ENCODE measurements at regions not wholly inside any gene's neighbourhood (a gene's known extent, or its start where the extent isn't known, plus 50 kb on each side); places are given as distances from the start of the nearest gene placed in this dataset.

DNA sequence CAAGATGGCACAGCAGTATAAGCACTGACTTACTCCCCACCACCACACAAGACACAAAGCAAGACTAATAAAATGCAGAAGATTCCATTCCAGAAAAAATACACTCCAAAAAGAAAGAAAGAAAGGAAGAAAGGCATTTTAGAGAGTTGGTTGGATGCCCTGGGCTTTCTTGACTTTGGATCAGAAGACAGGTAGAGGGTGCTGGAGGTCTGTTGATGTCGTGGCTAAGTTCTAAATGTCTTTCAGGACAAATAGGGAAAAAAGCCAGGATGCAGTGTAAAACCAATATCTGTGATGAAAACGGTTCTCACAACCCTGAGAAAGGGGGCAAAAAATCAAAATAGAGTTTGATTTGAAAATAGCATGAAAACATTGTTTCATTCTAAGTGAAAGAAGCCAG, 555.2 kb upstream of the PRKX start:
- H3K4me3 ChIP-seq (ENCODE audit: low read length in 2 of 2) = no peak overlapping the region
- no peaks in the 10 kb centered on the region for H3K4me1 ChIP-seq (ENCODE audit: control insufficient read depth, insufficient read depth, low read length)
- H3K9ac ChIP-seq (ENCODE audit: low read length in 2 of 2) = no peak overlapping the region
- peaks cover 0 to 4% of the 10 kb centered on the region in 2 donors for H3K9me3 ChIP-seq (ENCODE audit: control insufficient read depth in 2 of 2, low read length in 2 of 2)
- no peaks in the 10 kb centered on the region for H3K36me3 ChIP-seq (ENCODE audit: control insufficient read depth in 2 of 2, insufficient read depth in 2 of 2, low read length in 2 of 2)
- H3K27me3 ChIP-seq (ENCODE audit: control insufficient read depth in 1 of 2, insufficient read depth in 2 of 2, low read length in 2 of 2) = no peaks in the 10 kb centered on the region
- no peak overlapping the region for H3K27ac ChIP-seq (ENCODE audit: low read length)

DNA sequence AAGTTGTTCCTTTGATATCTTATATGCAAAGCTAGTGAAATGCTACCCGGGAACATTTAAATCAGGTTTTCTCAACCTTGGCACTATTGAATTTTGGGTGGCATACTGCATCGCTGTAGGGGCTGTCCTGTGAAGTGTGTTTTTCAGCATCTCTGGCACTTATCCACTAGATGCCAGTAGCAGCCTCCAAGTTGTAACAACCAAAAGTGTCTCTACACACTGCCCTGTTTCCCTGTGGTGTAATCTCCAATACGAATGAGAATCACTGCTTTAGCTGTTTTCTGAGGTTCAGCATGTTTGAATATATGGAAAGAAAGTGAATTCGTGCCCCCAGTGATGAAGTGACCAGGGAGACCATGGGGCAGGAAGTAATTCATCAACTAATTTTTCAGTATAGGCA, 551.6 kb upstream of the PRKX start:
- Histone ChIP-seq H3K27ac (ENCODE audit: low read length) (no peak overlapping the region), H3K9ac (ENCODE audit: low read length in 2 of 2) (no peak overlapping the region), H3K36me3 (ENCODE audit: control insufficient read depth in 2 of 2, insufficient read depth in 2 of 2, low read length in 2 of 2) (no peaks in the 10 kb centered on the region), H3K4me1 (ENCODE audit: control insufficient read depth, insufficient read depth, low read length) (no peaks in the 10 kb centered on the region), H3K27me3 (ENCODE audit: control insufficient read depth in 1 of 2, insufficient read depth in 2 of 2, low read length in 2 of 2) (no peaks in the 10 kb centered on the region), H3K4me3 (ENCODE audit: low read length in 2 of 2) (no peak overlapping the region), H3K9me3 (ENCODE audit: control insufficient read depth in 2 of 2, low read length in 2 of 2) (peaks cover 0 to 4% of the 10 kb centered on the region in 2 donors)

DNA sequence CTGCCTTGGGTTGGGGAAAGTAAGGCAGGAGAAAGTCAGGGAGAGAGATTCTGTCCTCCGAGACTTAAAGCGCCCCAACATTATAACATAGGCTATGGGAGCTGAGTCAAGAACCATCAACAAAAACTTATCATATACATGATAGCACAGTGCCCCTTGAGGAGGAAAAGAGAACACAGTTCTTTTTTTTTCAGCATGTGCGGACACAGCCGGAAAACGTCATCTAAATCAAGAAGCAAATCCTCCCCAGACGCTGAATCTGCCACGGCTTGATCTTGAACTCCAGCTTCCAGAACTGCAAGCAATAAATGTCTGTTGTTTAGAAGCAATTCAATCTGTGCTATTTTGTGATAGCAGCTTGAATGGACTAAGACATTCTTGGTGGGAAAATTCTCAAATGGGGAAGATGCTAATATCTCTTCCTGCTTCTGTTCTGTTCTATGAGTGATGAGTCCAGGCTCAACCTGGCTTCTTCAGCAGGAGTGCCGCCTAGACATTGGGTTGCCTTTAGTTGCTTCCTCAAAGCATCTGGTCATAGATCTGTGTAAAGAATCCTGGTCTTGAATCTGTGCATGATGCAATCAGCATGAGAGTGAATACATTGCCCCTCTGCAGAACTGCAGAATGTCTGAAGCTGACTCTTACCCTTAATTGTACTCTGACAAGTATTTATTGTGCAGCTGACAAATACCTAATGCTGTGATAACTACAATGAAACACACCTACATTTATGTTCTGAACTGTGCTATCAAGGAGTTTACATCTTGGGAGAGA, 549.8 kb upstream of the PRKX start:
- no peak overlapping the region for H3K27ac ChIP-seq (ENCODE audit: low read length)
- no peaks in the 10 kb centered on the region for H3K36me3 ChIP-seq (ENCODE audit: control insufficient read depth in 2 of 2, insufficient read depth in 2 of 2, low read length in 2 of 2)
- H3K4me1 ChIP-seq (ENCODE audit: control insufficient read depth, insufficient read depth, low read length) = no peaks in the 10 kb centered on the region
- no peaks in the 10 kb centered on the region for H3K27me3 ChIP-seq (ENCODE audit: control insufficient read depth in 1 of 2, insufficient read depth in 2 of 2, low read length in 2 of 2)
- H3K4me3 ChIP-seq (ENCODE audit: low read length in 2 of 2) = no peak overlapping the region
- H3K9ac ChIP-seq (ENCODE audit: low read length in 2 of 2) = no peak overlapping the region
- H3K9me3 ChIP-seq (ENCODE audit: control insufficient read depth in 2 of 2, low read length in 2 of 2) = no peaks in the 10 kb centered on the region

DNA sequence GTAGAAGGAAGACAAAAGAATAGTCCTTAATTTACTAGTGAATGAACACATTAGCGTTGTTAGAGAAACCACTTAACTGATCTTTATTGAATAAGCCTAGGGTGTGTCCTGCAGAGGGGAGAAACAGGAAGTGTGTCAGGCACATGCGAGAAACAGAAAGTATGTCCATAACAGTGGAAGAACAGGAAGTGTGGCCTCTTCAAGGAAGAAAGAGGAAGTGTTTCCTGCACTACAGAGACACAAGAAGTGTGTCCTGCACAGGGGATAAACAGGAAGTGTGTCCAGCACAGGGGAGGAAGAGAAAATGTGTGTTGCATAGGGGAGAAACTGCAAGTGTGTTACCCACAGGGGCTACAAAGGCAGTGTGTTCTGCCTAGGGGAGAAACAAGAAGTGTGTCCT, 539.6 kb upstream of the PRKX start:
- Histone ChIP-seq H3K27ac (ENCODE audit: low read length) (no peak overlapping the region), H3K9ac (ENCODE audit: low read length in 2 of 2) (no peak overlapping the region), H3K27me3 (ENCODE audit: control insufficient read depth in 1 of 2, insufficient read depth in 2 of 2, low read length in 2 of 2) (no peaks in the 10 kb centered on the region), H3K4me3 (ENCODE audit: low read length in 2 of 2) (no peak overlapping the region), H3K36me3 (ENCODE audit: control insufficient read depth in 2 of 2, insufficient read depth in 2 of 2, low read length in 2 of 2) (no peaks in the 10 kb centered on the region), H3K4me1 (ENCODE audit: control insufficient read depth, insufficient read depth, low read length) (no peaks in the 10 kb centered on the region), H3K9me3 (ENCODE audit: control insufficient read depth in 2 of 2, low read length in 2 of 2) (no peaks in the 10 kb centered on the region)

DNA sequence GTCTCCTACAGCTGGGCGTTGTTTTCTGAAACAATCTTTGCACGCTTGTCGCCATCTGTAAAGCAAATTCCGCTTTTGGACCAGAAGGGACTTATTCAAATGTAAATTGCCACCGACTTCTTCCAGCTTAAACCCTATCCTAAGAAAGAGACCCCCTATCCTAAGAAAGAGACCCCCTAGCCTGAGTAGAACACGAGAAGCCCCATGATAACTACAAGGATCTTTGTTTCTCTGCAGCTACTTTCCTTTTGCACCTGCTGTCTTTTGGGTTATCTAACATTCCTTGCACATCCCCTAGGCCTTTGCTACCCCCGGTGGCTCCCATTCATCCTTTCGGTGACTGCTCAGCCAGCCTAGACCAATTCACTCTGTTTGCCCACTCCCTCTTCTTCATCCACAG, 536.0 kb upstream of the PRKX start:
- H3K4me3 ChIP-seq (ENCODE audit: low read length in 2 of 2) = no peak overlapping the region
- no peaks in the 10 kb centered on the region for H3K4me1 ChIP-seq (ENCODE audit: control insufficient read depth, insufficient read depth, low read length)
- no peaks in the 10 kb centered on the region for H3K9me3 ChIP-seq (ENCODE audit: control insufficient read depth in 2 of 2, low read length in 2 of 2)
- H3K27me3 ChIP-seq (ENCODE audit: control insufficient read depth in 1 of 2, insufficient read depth in 2 of 2, low read length in 2 of 2) = no peaks in the 10 kb centered on the region
- H3K36me3 ChIP-seq (ENCODE audit: control insufficient read depth in 2 of 2, insufficient read depth in 2 of 2, low read length in 2 of 2) = no peaks in the 10 kb centered on the region
- H3K27ac ChIP-seq (ENCODE audit: low read length) = no peak overlapping the region
- H3K9ac ChIP-seq (ENCODE audit: low read length in 2 of 2) = no peak overlapping the region

DNA sequence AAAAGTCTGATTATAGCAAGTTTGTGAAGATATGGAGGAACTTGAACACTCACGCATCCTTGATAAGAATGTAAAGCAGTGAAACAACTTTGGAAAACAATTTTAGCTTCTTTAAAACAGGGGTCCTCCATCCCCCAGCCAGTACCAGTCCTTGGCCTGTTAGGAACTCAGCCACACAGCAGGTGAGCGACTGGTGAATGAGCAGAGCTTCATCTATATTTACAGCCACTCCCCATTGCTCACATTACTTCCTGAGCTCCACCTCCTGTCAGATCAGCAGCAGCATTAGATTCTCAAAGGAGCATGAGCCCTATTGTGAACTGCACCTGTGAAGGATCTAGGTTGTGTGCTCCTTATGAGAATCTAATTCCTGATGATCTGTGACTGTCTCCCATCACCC, 530.3 kb upstream of the PRKX start:
- no peaks in the 10 kb centered on the region for H3K36me3 ChIP-seq (ENCODE audit: control insufficient read depth in 2 of 2, insufficient read depth in 2 of 2, low read length in 2 of 2)
- no peak overlapping the region for H3K27ac ChIP-seq (ENCODE audit: low read length)
- H3K4me3 ChIP-seq (ENCODE audit: low read length in 2 of 2) = no peak overlapping the region
- no peaks in the 10 kb centered on the region for H3K4me1 ChIP-seq (ENCODE audit: control insufficient read depth, insufficient read depth, low read length)
- peaks cover 3 to 14% of the 10 kb centered on the region in 2 donors for H3K9me3 ChIP-seq (ENCODE audit: control insufficient read depth in 2 of 2, low read length in 2 of 2)
- H3K9ac ChIP-seq (ENCODE audit: low read length in 2 of 2) = no peak overlapping the region
- H3K27me3 ChIP-seq (ENCODE audit: control insufficient read depth in 1 of 2, insufficient read depth in 2 of 2, low read length in 2 of 2) = no peaks in the 10 kb centered on the region

DNA sequence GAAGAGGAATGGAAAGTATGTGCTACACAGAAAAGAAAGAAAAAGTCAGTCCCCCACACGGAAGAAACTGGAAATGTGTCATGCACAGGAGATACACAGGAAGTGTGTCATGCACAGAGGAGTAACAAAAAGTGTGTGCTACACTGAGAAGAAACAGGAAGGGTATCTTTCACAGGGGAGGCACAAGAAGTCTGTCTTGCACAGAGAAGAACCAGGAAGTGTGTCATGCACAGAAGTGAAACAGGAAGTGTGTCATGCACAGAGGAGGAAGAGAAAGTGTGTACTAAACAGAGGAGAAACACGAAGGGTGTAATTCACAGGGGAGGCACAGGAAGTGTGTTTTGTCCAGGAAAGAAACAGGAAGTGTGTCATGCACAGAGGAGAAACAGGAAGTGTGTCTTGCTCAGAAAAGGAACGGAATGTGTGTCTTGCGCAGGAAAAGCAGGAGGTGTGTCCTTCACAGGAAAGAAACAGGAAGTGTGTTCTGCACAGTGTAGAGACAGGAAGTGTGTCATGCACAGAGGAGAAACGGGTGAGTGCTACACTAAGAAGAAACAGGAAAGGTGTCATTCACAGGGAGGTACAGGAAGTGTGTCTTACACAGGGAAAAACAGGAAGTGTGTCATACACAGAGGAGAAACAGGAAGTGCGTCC, 527.2 kb upstream of the PRKX start:
- Histone ChIP-seq H3K4me3 (ENCODE audit: low read length in 2 of 2) (no peak overlapping the region), H3K9ac (ENCODE audit: low read length in 2 of 2) (no peak overlapping the region), H3K27me3 (ENCODE audit: control insufficient read depth in 1 of 2, insufficient read depth in 2 of 2, low read length in 2 of 2) (no peaks in the 10 kb centered on the region), H3K9me3 (ENCODE audit: control insufficient read depth in 2 of 2, low read length in 2 of 2) (peaks cover 3 to 14% of the 10 kb centered on the region in 2 donors), H3K36me3 (ENCODE audit: control insufficient read depth in 2 of 2, insufficient read depth in 2 of 2, low read length in 2 of 2) (no peaks in the 10 kb centered on the region), H3K27ac (ENCODE audit: low read length) (no peak overlapping the region), H3K4me1 (ENCODE audit: control insufficient read depth, insufficient read depth, low read length) (no peaks in the 10 kb centered on the region)

DNA sequence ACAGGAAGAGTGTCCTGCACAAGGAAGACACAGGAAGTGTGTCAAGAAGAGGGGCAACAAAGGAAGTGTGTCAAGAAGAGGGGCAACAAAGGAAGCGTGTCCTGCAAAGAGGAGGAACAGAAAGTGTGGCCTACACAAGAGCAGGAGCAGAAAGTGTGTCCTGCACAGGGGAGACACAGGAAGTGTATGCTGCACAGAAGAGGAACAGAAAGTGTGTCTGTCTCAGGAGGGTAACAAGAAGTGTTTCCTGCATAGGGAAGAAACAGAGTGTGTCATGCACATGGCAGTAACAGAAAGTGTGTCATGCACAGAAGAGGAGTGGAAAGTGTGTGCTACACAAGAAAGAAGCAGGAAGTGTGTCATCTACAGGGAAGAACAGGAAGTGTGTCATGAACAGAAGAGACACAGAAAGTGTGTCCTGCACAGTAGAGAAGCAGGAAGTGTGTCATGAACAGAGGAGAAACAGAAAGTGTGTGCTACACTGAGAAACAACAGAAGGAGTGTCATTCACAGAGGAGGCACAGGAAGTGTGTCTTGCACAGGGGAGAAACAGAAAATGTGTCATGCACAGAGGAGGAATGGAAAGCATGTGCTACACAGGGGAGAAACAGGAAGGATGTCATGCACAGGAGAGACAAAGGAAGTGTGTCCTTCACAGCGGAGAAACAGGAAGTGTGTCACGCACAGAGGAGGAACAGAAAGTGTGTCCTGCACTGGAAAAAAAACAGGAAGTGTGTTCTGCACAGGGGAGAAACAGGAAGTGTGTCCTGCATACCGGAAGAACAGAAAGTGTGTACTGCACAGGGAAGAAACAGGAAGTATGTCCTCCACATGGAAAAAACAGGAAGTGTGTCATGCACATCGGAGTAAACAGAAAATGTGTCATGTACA, 526.4 kb upstream of the PRKX start:
- Histone ChIP-seq H3K9me3 (ENCODE audit: control insufficient read depth in 2 of 2, low read length in 2 of 2) (peaks cover 3 to 14% of the 10 kb centered on the region in 2 donors), H3K9ac (ENCODE audit: low read length in 2 of 2) (no peak overlapping the region), H3K27ac (ENCODE audit: low read length) (no peak overlapping the region), H3K36me3 (ENCODE audit: control insufficient read depth in 2 of 2, insufficient read depth in 2 of 2, low read length in 2 of 2) (no peaks in the 10 kb centered on the region), H3K4me3 (ENCODE audit: low read length in 2 of 2) (no peak overlapping the region), H3K27me3 (ENCODE audit: control insufficient read depth in 1 of 2, insufficient read depth in 2 of 2, low read length in 2 of 2) (no peaks in the 10 kb centered on the region), H3K4me1 (ENCODE audit: control insufficient read depth, insufficient read depth, low read length) (no peaks in the 10 kb centered on the region)

DNA sequence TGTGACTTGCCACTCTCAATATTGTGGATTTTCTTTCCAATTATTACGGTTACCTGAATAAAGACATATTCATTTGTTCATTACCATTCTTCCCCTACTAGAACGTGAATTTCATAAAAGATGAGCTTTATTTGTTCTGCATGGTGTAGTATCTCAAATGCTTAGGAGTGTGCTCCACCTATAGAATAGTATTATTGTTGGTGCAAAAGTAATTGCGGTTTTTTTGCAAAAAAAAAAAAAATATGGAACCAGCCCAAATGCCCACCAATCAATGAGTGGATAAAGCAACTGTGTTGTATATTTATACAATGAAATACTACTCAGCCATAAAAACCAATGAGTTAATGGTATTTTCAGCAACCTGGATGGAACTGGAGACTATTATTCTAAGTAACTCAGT, 525.5 kb upstream of the PRKX start:
- Histone ChIP-seq H3K4me1 (ENCODE audit: control insufficient read depth, insufficient read depth, low read length) (no peaks in the 10 kb centered on the region), H3K4me3 (ENCODE audit: low read length in 2 of 2) (no peak overlapping the region), H3K36me3 (ENCODE audit: control insufficient read depth in 2 of 2, insufficient read depth in 2 of 2, low read length in 2 of 2) (no peaks in the 10 kb centered on the region), H3K9me3 (ENCODE audit: control insufficient read depth in 2 of 2, low read length in 2 of 2) (peaks cover 3 to 14% of the 10 kb centered on the region in 2 donors), H3K27me3 (ENCODE audit: control insufficient read depth in 1 of 2, insufficient read depth in 2 of 2, low read length in 2 of 2) (no peaks in the 10 kb centered on the region), H3K27ac (ENCODE audit: low read length) (no peak overlapping the region), H3K9ac (ENCODE audit: low read length in 2 of 2) (no peak overlapping the region)

DNA sequence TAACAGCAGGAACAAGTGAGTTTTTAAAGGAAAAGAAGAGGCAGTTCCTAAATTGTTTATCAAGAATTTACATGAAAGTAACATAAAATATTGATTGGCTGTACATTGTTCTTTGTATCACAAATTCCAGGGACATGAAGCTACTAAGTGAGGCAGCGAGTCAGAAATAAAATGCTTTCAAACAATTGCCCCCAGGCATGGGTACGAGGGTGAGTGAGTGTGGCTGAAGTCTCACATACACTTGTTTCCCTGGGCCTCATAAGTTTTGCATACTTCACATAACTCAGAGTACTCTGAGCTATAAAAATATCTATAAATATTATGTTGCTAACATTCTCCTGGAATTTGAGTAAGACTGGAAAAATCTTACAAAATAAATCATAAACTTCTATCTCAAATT, 511.6 kb upstream of the PRKX start:
- Histone ChIP-seq H3K4me3 (ENCODE audit: low read length in 2 of 2) (no peak overlapping the region), H3K9me3 (ENCODE audit: control insufficient read depth in 2 of 2, low read length in 2 of 2) (peaks cover 0 to 3% of the 10 kb centered on the region in 2 donors), H3K27me3 (ENCODE audit: control insufficient read depth in 1 of 2, insufficient read depth in 2 of 2, low read length in 2 of 2) (no peaks in the 10 kb centered on the region), H3K36me3 (ENCODE audit: control insufficient read depth in 2 of 2, insufficient read depth in 2 of 2, low read length in 2 of 2) (no peaks in the 10 kb centered on the region), H3K27ac (ENCODE audit: low read length) (no peak overlapping the region), H3K9ac (ENCODE audit: low read length in 2 of 2) (no peak overlapping the region), H3K4me1 (ENCODE audit: control insufficient read depth, insufficient read depth, low read length) (no peaks in the 10 kb centered on the region)

Data from stomach smooth muscle (tissue), 2 donors.